SU-DHL-6 (cell line): ENCODE measurements at regions not wholly inside any gene's neighbourhood (a gene's known extent, or its start where the extent isn't known, plus 50 kb on each side); places are given as distances from the start of the nearest gene placed in this dataset.

Experiments used
- H2AFZ ChIP-seq: fragments of 200-600 bp; sonication (generic); 2 replicates; pipeline ENCODE4 v1.6.1; 2014; ENCODE audit warnings: low read depth, mild to moderate bottlenecking, moderate library complexity, mixed read lengths, antibody characterized with exemption, low read length; ENCODE audit not compliant: severe bottlenecking
- H3F3A ChIP-seq: fragments of 200-600 bp; shearing (Covaris generic); 2 replicates; pipeline ENCODE4 v1.6.0; 2016; ENCODE audit warnings: antibody characterized with exemption, mild to moderate bottlenecking; ENCODE audit not compliant: insufficient read depth
- H3K27ac ChIP-seq: fragments of 200-600 bp; sonication (generic); 2 replicates; pipeline ENCODE4 v1.5.1; 2016; ENCODE audit warnings: low read depth, mild to moderate bottlenecking, low read length, moderate library complexity, mixed read lengths
- H3K27me3 ChIP-seq: fragments of 200-600 bp; sonication (generic), shearing (Covaris generic); 2 replicates; pipeline ENCODE4 v1.6.0; 2014; ENCODE audit warnings: mild to moderate bottlenecking, low read length
- H3K36me3 ChIP-seq: fragments of 200-600 bp; sonication (generic); 2 replicates; pipeline ENCODE4 v1.6.1; 2014; ENCODE audit warnings: mild to moderate bottlenecking, low read length, mixed read lengths
- H3K4me2 ChIP-seq: fragments of 300-600, 200-600 bp; shearing (Covaris generic), sonication (generic); 2 replicates; pipeline ENCODE4 v1.6.0; 2014; ENCODE audit warnings: low read length, low read depth, mild to moderate bottlenecking; ENCODE audit not compliant: poor library complexity, severe bottlenecking
- H3K4me3 ChIP-seq: fragments of 200-600 bp; sonication (generic); 2 replicates; pipeline ENCODE4 v1.5.1; 2014; ENCODE audit warnings: antibody characterized with exemption, low read length, mild to moderate bottlenecking, mixed read lengths; ENCODE audit not compliant: insufficient read depth, poor library complexity, severe bottlenecking
- H3K79me2 ChIP-seq: fragments of 200-600 bp; sonication (generic); 2 replicates; pipeline ENCODE4 v1.6.1; 2014; ENCODE audit warnings: mild to moderate bottlenecking, low read length, moderate library complexity; ENCODE audit not compliant: insufficient read depth
- H3K9ac ChIP-seq: fragments of 200-600 bp; sonication (generic); 2 replicates; pipeline ENCODE4 v1.7.0; 2014; ENCODE audit warnings: mild to moderate bottlenecking, low read length
- H3K9me2 ChIP-seq: fragments of 200-600 bp; sonication (generic); replicated peaks from 2 replicates; pipeline ENCODE4 v1.6.1; 2014; ENCODE audit warnings: low read length; ENCODE audit not compliant: insufficient read depth
- H3K9me3 ChIP-seq: fragments of 200-600 bp; sonication (generic); 2 replicates; pipeline ENCODE4 v1.6.1; 2014; ENCODE audit warnings: low read length, mixed read lengths; ENCODE audit not compliant: insufficient read depth
- H4K20me1 ChIP-seq: fragments of 200-600 bp; sonication (generic); 2 replicates; pipeline ENCODE4 v1.6.1; 2014; ENCODE audit warnings: low read depth, mild to moderate bottlenecking, antibody characterized with exemption, low read length, moderate library complexity, mixed read lengths
- CTCF ChIP-seq: fragments of 200-600 bp; sonication (generic); IDR thresholded peaks from one replicate; pipeline ENCODE4 v1.5.1; 2017; ENCODE audit warnings: antibody characterized with exemption, mild to moderate bottlenecking, low read length, moderate library complexity; ENCODE audit not compliant: insufficient read depth, poor library complexity, severe bottlenecking
- EZH2phosphoT487 ChIP-seq: fragments of 200-600 bp; sonication (generic), shearing (Covaris generic); conservative IDR thresholded peaks from 2 replicates; pipeline ENCODE4 v1.6.1; 2018; ENCODE audit warnings: mild to moderate bottlenecking, antibody characterized with exemption, low read length, moderate library complexity, mixed read lengths

DNA sequence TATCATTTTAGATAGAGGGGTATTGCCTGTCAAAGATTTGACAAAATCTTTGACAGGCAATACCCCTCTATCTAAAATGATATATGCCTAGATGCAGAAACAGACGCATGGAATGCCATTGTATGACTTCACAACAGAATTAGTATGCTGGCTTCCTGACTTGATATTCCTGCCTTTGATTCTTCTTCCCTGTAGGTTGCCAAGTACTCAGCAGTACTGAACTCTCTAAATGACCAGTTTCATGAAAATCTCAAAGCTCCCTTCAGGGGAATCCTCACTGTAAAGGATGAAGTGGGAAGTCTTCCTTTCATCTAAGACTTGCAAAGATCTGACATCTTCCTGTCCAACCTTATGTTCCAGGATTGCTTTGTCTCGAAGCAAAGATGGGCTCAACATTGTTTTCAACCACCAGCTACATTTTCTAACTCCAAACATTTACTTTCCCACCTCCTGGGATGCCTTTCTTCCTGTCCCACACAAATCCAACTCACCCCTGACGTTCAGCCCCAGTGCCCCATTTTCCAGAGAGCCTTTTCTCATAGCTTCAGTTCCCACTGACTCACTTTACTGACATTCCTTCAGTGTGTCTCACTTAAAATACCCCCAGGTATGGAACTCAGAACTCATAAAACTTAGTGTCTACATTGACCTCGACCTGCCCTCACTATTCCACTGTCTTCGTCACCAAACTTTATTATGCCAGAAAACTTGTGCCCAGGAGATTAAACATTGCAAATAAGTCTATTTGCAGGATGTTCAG lies 67.3 kb upstream of the KCNJ6 start:
- Histone ChIP-seq H3K4me2 (no peak overlapping the region), H3K4me3 (no peak overlapping the region), H3K79me2 (no peaks in the 10 kb centered on the region), H2AFZ (no peak overlapping the region), H4K20me1 (no peaks in the 10 kb centered on the region), H3K9me3 (no peaks in the 10 kb centered on the region), H3F3A (no peaks in the 10 kb centered on the region), H3K27ac (no peak overlapping the region), H3K36me3 (no peaks in the 10 kb centered on the region), H3K9ac (no peak overlapping the region), H3K9me2 (no peaks in the 10 kb centered on the region), H3K27me3 (no peaks in the 10 kb centered on the region)
- TF ChIP-seq EZH2phosphoT487 (no peak), CTCF (no peak)

DNA sequence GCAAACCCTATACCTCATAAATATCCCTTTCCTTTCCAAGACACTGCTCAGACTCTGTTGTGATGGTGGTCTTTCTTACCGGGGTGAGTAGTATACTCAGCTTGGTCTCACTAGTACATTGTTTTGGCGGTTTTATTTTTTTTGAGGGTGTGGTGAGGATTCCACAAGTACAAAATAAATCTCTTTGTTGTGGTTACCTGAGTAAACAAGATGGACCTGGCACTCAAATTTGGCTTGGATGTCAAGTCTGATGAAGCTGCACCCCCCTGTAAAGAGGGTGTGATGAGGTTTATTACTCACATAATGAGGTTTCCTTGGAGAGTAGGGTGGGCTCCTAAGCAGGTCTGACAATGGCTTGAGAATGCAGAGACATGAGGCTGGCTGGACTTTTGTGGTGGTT lies 68.2 kb upstream of the KCNJ6 start:
- H3F3A ChIP-seq, result no peaks in the 10 kb centered on the region
- no peak for TF ChIP-seq CTCF
- no peaks in the 10 kb centered on the region for H3K9me2 ChIP-seq
- no peak overlapping the region for H3K9ac ChIP-seq
- no peak overlapping the region for H2AFZ ChIP-seq
- H3K4me2 ChIP-seq, result no peak overlapping the region
- no peaks in the 10 kb centered on the region for H3K9me3 ChIP-seq
- H3K79me2 ChIP-seq, result no peaks in the 10 kb centered on the region
- no peaks in the 10 kb centered on the region for H3K27me3 ChIP-seq
- H3K36me3 ChIP-seq, result no peaks in the 10 kb centered on the region
- no peak overlapping the region for H3K4me3 ChIP-seq
- no peak overlapping the region for H3K27ac ChIP-seq
- H4K20me1 ChIP-seq, result no peaks in the 10 kb centered on the region

DNA sequence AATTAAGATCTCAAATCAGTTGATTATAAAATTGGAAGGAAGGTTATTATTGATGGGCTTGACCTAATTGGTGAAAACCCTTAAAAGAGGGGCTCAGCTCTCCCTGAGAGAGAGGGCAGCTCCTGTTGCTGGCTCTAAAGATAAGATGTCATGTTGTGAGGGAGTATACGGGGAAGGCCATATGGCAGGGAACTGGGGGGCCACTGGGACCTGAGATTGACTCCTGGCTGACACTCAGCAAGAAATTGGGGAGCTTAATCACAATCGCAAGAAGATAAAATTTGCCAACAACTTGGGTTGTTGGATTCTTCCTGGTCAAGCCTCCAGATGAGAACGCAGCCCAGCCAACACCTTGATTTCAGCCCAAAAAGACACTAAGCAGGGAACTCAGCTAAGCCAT lies 69.7 kb upstream of the KCNJ6 start:
- TF ChIP-seq EZH2phosphoT487, result no peak
- no peak for TF ChIP-seq CTCF
- Histone ChIP-seq H3K4me3 (no peak overlapping the region), H3K9me3 (no peaks in the 10 kb centered on the region), H3K4me2 (no peak overlapping the region), H3F3A (no peaks in the 10 kb centered on the region), H2AFZ (no peak overlapping the region), H4K20me1 (no peaks in the 10 kb centered on the region), H3K79me2 (no peaks in the 10 kb centered on the region), H3K9me2 (no peaks in the 10 kb centered on the region), H3K36me3 (no peaks in the 10 kb centered on the region), H3K27ac (no peak overlapping the region), H3K9ac (no peak overlapping the region), H3K27me3 (no peaks in the 10 kb centered on the region)
